Ovary (tissue), 7 donors: ENCODE measurements at regions not wholly inside any gene's neighbourhood (a gene's known extent, or its start where the extent isn't known, plus 50 kb on each side); places are given as distances from the start of the nearest gene placed in this dataset.

Experiments used
- DNase-seq, 5 donors: peaks; one replicate each; pipeline ENCODE4 v3.0.0-alpha.2; 2019 to 2020
- H3K27ac ChIP-seq, 2 donors: fragments of 200-600 bp; one replicate each; pipeline versions ENCODE4 v1.5.1 to v1.8.0; 2019 to 2022
- H3K27me3 ChIP-seq: fragments of 200-600 bp; one replicate; pipeline ENCODE4 v1.8.0; 2022
- H3K36me3 ChIP-seq: fragments of 200-600 bp; sonication (generic); one replicate; pipeline ENCODE4 v1.5.1; 2019
- H3K4me1 ChIP-seq: one replicate; pipeline ENCODE4 v1.8.1; 2013; ENCODE audit warnings: mild to moderate bottlenecking, moderate library complexity; ENCODE audit not compliant: insufficient read depth
- H3K4me3 ChIP-seq: fragments of 200-600 bp; sonication (generic); one replicate; pipeline ENCODE4 v1.5.1; 2017
- H3K9me3 ChIP-seq, 2 donors: fragments of 200-600 bp in 1 of 2; sonication (generic) in 1 of 2; one replicate each; pipeline versions ENCODE4 v1.5.1 to v1.8.1; 2013 to 2019; ENCODE audit warnings: mild to moderate bottlenecking in 1 of 2, moderate library complexity in 1 of 2
- EP300 ChIP-seq: sonication (generic); formaldehyde crosslinking; IDR thresholded peaks from one replicate; pipeline ENCODE4 v1.6.1; 2017; ENCODE audit warnings: antibody characterized with exemption
- POLR2A ChIP-seq: fragments of 450-650 bp; IDR thresholded peaks from one replicate; pipeline ENCODE4 v1.6.1; 2017; ENCODE audit warnings: antibody characterized with exemption, mild to moderate bottlenecking, moderate library complexity
- WGBS, 3 donors: extraction: QIAGEN DNeasy Blood & Tissue Kit in 1 of 3; methylation state at CpG; one replicate each; pipeline versions ENCODE4 v1.1.5 to v1.1.7; 2013 to 2017; 5-methylcytosine and 5-hydroxymethylcytosine counted together
- intact Hi-C, 4 donors: fragments of 100-400 bp; cut with DNase I; formaldehyde crosslinking; loops; one replicate each; pipeline versions ENCODE4 v1.11.0 to v1.15.1; 2022 to 2023
- TF ChIP-seq, protein P1 (sequence below), 3 donors: fragments of 450-650 bp in 2 of 3; fragments of 200-600 bp in 1 of 3; IDR thresholded peaks; one replicate each; pipeline versions ENCODE4 v1.5.1 to v1.8.0; 2016 to 2022; ENCODE audit warnings: antibody characterized with exemption in 3 of 3, mild to moderate bottlenecking in 1 of 3
- donor health status: DM: no; HTN: no; CAD: no; lungs with moderate emphysema.
- donor health status: DM: no; HTN: no; CAD: no.
- donor health status: Bipolar disorder and iron deficiency.
- donor health status: DM: no; HTN: no; CAD: no.
- donor health status: DM: yes; HTN: yes; CAD: no.

- no peak for DNase-seq
- no peak overlapping the region for H3K4me3 ChIP-seq
Observed at GRCh38 chr15:95503640-95504225, 826.8 kb upstream of the NR2F2 start.

GRCh38 chr15:95511671-95512070 lies 818.8 kb upstream of the NR2F2 start:
- Histone ChIP-seq H3K4me3 (no peak overlapping the region), H3K27ac (no peak overlapping the region), H3K36me3 (no peaks in the 10 kb centered on the region), H3K4me1 (no peaks in the 10 kb centered on the region), H3K9me3 (no peaks in the 10 kb centered on the region), H3K27me3 (no peaks in the 10 kb centered on the region)
- no peak for DNase-seq
- intact Hi-C loops = no loop called here
- TF ChIP-seq, protein P1, sequence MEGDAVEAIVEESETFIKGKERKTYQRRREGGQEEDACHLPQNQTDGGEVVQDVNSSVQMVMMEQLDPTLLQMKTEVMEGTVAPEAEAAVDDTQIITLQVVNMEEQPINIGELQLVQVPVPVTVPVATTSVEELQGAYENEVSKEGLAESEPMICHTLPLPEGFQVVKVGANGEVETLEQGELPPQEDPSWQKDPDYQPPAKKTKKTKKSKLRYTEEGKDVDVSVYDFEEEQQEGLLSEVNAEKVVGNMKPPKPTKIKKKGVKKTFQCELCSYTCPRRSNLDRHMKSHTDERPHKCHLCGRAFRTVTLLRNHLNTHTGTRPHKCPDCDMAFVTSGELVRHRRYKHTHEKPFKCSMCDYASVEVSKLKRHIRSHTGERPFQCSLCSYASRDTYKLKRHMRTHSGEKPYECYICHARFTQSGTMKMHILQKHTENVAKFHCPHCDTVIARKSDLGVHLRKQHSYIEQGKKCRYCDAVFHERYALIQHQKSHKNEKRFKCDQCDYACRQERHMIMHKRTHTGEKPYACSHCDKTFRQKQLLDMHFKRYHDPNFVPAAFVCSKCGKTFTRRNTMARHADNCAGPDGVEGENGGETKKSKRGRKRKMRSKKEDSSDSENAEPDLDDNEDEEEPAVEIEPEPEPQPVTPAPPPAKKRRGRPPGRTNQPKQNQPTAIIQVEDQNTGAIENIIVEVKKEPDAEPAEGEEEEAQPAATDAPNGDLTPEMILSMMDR (IDR thresholded peaks at IDR 0.05) = no peak
- TF ChIP-seq POLR2A (no peak), EP300 (no peak)

More at GRCh38 chr15:95503640-95504225, 826.8 kb upstream of the NR2F2 start:
- intact Hi-C loops = no loop called here
- no peaks in the 10 kb centered on the region for H3K36me3 ChIP-seq
- H3K27ac ChIP-seq = no peak overlapping the region
- no peak for TF ChIP-seq POLR2A
- TF ChIP-seq, protein P1 (IDR thresholded peaks at IDR 0.05) = no peak
- TF ChIP-seq EP300 = no peak
- H3K27me3 ChIP-seq = no peaks in the 10 kb centered on the region
- H3K9me3 ChIP-seq = no peaks in the 10 kb centered on the region
- H3K4me1 ChIP-seq = peaks cover 1% of the 10 kb centered on the region
- WGBS, 3 donors = 98% methylated on average over 3 of the region's 3 CpGs

GRCh38 chr15:95512906-95513305 lies 817.6 kb upstream of the NR2F2 start:
- 93 to 98% (median 94%) methylated on average over 2 of the region's 2 CpGs for WGBS, 3 donors
- DNase-seq = no peak

DNA sequence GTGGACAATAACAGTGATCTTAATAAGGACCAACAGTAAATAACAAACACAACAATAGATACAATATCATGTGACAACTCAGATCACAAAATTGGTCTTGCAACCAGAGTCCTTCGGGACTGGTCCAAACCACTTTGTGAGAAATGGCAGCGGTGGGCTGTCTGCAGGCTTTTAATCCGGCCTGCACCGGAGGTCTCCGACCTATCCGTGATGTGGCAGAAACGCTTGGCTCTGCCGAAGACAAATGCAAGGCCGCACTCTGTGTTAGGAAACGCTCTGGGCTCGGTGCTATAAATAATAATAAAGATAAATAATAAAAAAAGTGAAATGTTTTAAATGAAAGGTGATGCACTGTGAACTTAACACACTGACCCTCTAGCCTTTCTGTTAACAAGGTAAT lies 810.6 kb upstream of the NR2F2 start:
- no peaks in the 10 kb centered on the region for H3K4me1 ChIP-seq
- H3K36me3 ChIP-seq = no peaks in the 10 kb centered on the region
- intact Hi-C loops = no loop called here
- H3K27me3 ChIP-seq = no peaks in the 10 kb centered on the region
- H3K27ac ChIP-seq = no peak overlapping the region
- no peaks in the 10 kb centered on the region for H3K9me3 ChIP-seq
- 95 to 97% (median 96%) methylated on average over 11 of the region's 11 CpGs for WGBS, 3 donors
- TF ChIP-seq POLR2A (no peak), EP300 (no peak)
- TF ChIP-seq, protein P1 (IDR thresholded peaks at IDR 0.05) = no peak
- H3K4me3 ChIP-seq = no peak overlapping the region
- no peak for DNase-seq

More at GRCh38 chr15:95512906-95513305, 817.6 kb upstream of the NR2F2 start:
- Histone ChIP-seq H3K9me3 (no peaks in the 10 kb centered on the region), H3K4me3 (no peak overlapping the region), H3K36me3 (no peaks in the 10 kb centered on the region), H3K27me3 (no peaks in the 10 kb centered on the region), H3K27ac (no peak overlapping the region), H3K4me1 (no peaks in the 10 kb centered on the region)
- TF ChIP-seq EP300 (no peak), POLR2A (no peak)
- TF ChIP-seq, protein P1 (IDR thresholded peaks at IDR 0.05) = no peak
- intact Hi-C loops = no loop called here
